K562 (cell line): ENCODE measurements at regions not wholly inside any gene's neighbourhood (a gene's known extent, or its start where the extent isn't known, plus 50 kb on each side); places are given as distances from the start of the nearest gene placed in this dataset.

ENCODE experiments used
- ATAC-seq: fragments of 200-7000 bp; cut with Tn5 transposase; 3 replicates; pipeline ENCODE4 v1.9.1; 2020; ENCODE audit warnings: moderate library complexity
- BruUV-seq: library from RNA; stranded (reverse); fragments of 400-500 nt; replicated peaks from 2 replicates; lab custom pipeline; 2021; lab: Mats Ljungman, UMichigan
- CTCF ChIA-PET: fragments of 300-600 bp; formaldehyde crosslinking; extraction: SDS; loops from one replicate; lab custom pipeline; 2021; ENCODE audit warnings: low intra/inter-chr PET ratio; lab: Yijun Ruan, JAX
- POLR2A ChIA-PET: fragments of 300-600, 350-650 bp; sonication (Branson Sonifier 250); formaldehyde crosslinking; extraction: SDS; loops from one replicate; lab custom pipeline; 2021; ENCODE audit warnings: antibody characterized with exemption, inconsistent platforms; lab: Yijun Ruan, JAX
- DNase-seq, 4 experiments: peaks; one replicate each; pipeline versions ENCODE4 v3.0.0 to v3.0.0-alpha.2; 2011 to 2018; ENCODE audit warnings: low spot score in 3 of 4, mixed read lengths in 3 of 4; ENCODE audit errors: extremely low read depth in 1 of 4
- FAIRE-seq: peaks from 2 replicates; lab custom pipeline; 2011; peaks lifted over from hg19 to GRCh38; lab: Jason Lieb, UNC
- H2AFZ ChIP-seq: 2 replicates; pipeline ENCODE4 v1.6.0; 2011; ENCODE audit warnings: low read depth, low read length, control low read depth, inconsistent platforms
- H3K27ac ChIP-seq: fragments of 200-600 bp; 3 replicates; pipeline ENCODE4 v1.8.0; 2011; ENCODE audit warnings: low read depth, mild to moderate bottlenecking, control low read depth, inconsistent platforms, low read length, moderate library complexity, mixed read lengths; ENCODE audit errors: extremely low read depth
- H3K27me3 ChIP-seq, 2 experiments: fragments of 300-600 bp in 1 of 2; 2 replicates in 1 of 2; 3 replicates in 1 of 2; pipeline versions ENCODE4 v1.6.0 to v1.8.0; 2011; ENCODE audit warnings: inconsistent platforms in 2 of 2, low read length in 2 of 2, mild to moderate bottlenecking in 1 of 2, mixed read lengths in 1 of 2, moderate library complexity in 1 of 2; ENCODE audit not compliant: control insufficient read depth in 2 of 2, insufficient read depth in 2 of 2
- H3K36me3 ChIP-seq: fragments of 300-600 bp; 3 replicates; pipeline ENCODE4 v1.8.0; 2011; ENCODE audit warnings: mild to moderate bottlenecking, low read length, inconsistent platforms; ENCODE audit not compliant: control insufficient read depth, insufficient read depth
- H3K4me1 ChIP-seq, 2 experiments: fragments of 200-600 bp in 1 of 2; replicated peaks in 1 of 2; 2 replicates in 1 of 2; 3 replicates in 1 of 2; pipeline versions ENCODE4 v1.5.1 to v1.8.0; 2011; ENCODE audit warnings: inconsistent platforms in 2 of 2, low read length in 2 of 2, mild to moderate bottlenecking in 1 of 2, mixed read lengths in 1 of 2, moderate library complexity in 1 of 2; ENCODE audit not compliant: control insufficient read depth in 2 of 2, insufficient read depth in 2 of 2
- H3K4me2 ChIP-seq: 2 replicates; pipeline ENCODE4 v1.6.1; 2011; ENCODE audit warnings: low read length, control low read depth, inconsistent platforms, mixed read lengths; ENCODE audit not compliant: insufficient read depth
- H3K4me3 ChIP-seq: fragments of 200-600 bp; sonication (generic), shearing (Covaris generic); 2 replicates; pipeline ENCODE4 v1.5.1; 2016; ENCODE audit warnings: control low read depth, inconsistent platforms
- H3K79me2 ChIP-seq: fragments of 200-600 bp; 3 replicates; pipeline ENCODE4 v1.8.0; 2011; ENCODE audit warnings: low read length, inconsistent platforms; ENCODE audit not compliant: control insufficient read depth, insufficient read depth
- H3K9ac ChIP-seq, 2 experiments: 2 replicates each; pipeline versions ENCODE4 v1.6.0 to v1.6.1; 2011; ENCODE audit warnings: low read depth in 2 of 2, low read length in 2 of 2, control low read depth in 1 of 2, inconsistent platforms in 1 of 2, mild to moderate bottlenecking in 1 of 2, mixed read lengths in 1 of 2; ENCODE audit not compliant: insufficient read depth in 1 of 2
- H3K9me1 ChIP-seq: one replicate; pipeline ENCODE4 v1.6.0; 2011; ENCODE audit warnings: inconsistent platforms, mild to moderate bottlenecking, low read length, moderate library complexity; ENCODE audit not compliant: control insufficient read depth, insufficient read depth
- H3K9me3 ChIP-seq: replicated peaks from 2 replicates; pipeline ENCODE4 v1.5.1; 2011; ENCODE audit warnings: low read depth, low read length, inconsistent platforms; ENCODE audit not compliant: control insufficient read depth, insufficient read depth
- H4K20me1 ChIP-seq: replicated peaks from 2 replicates; pipeline ENCODE4 v1.6.1; 2011; ENCODE audit warnings: low read length, inconsistent platforms, mixed read lengths; ENCODE audit not compliant: control insufficient read depth, insufficient read depth
- ASH1L ChIP-seq: fragments of 450-650 bp; IDR thresholded peaks from 2 replicates; pipeline ENCODE4 v1.6.1; 2018; ENCODE audit warnings: borderline replicate concordance, mild to moderate bottlenecking, low read depth; ENCODE audit not compliant: partially characterized antibody
- MBD2 ChIP-seq: sonication (generic); IDR thresholded peaks from 2 replicates; pipeline ENCODE4 v1.6.1; 2016; ENCODE audit warnings: low read depth, borderline replicate concordance
- MGA ChIP-seq: fragments of 450-650 bp; IDR thresholded peaks from 2 replicates; pipeline ENCODE4 v1.6.1; 2016; ENCODE audit warnings: mild to moderate bottlenecking, moderate library complexity
- MIER1 ChIP-seq: fragments of 450-650 bp; IDR thresholded peaks from 2 replicates; pipeline ENCODE4 v1.6.1; 2016; ENCODE audit warnings: antibody characterized with exemption, mild to moderate bottlenecking, low read depth
- MTA1 ChIP-seq: fragments of 450-650 bp; IDR thresholded peaks from 2 replicates; pipeline ENCODE4 v1.6.1; 2017; ENCODE audit warnings: borderline replicate concordance
- MYNN ChIP-seq, 2 experiments: sonication (generic); formaldehyde crosslinking in 1 of 2; IDR thresholded peaks; 2 replicates each; pipeline versions ENCODE4 v1.5.0 to v1.6.1; 2016 to 2020; ENCODE audit warnings: antibody characterized with exemption in 1 of 2, missing genetic modification reagents in 1 of 2
- RBM22 ChIP-seq: fragments of 200-400 bp; formaldehyde crosslinking; IDR thresholded peaks from 2 replicates; pipeline ENCODE4 v1.6.1; 2018; ENCODE audit warnings: low read length, low read depth; ENCODE audit not compliant: poor library complexity, severe bottlenecking
- XRCC3 ChIP-seq: fragments of 450-650 bp; IDR thresholded peaks from 2 replicates; pipeline ENCODE4 v1.6.1; 2017; ENCODE audit warnings: mild to moderate bottlenecking, moderate library complexity
- ZNF140 ChIP-seq: fragments of 250-450 bp; sonication (Bioruptor Pico); IDR thresholded peaks from 2 replicates; pipeline ENCODE4 v1.8.0; 2021; ENCODE audit warnings: moderate library complexity, mild to moderate bottlenecking, inconsistent platforms
- ZNF224 ChIP-seq: sonication (generic); formaldehyde crosslinking; IDR thresholded peaks from 2 replicates; pipeline ENCODE4 v1.8.0; 2022; ENCODE audit warnings: mild to moderate bottlenecking, missing genetic modification reagents
- ZNF347 ChIP-seq: fragments of 450-650 bp; formaldehyde crosslinking; IDR thresholded peaks from 2 replicates; pipeline ENCODE4 v1.4.0; 2020; ENCODE audit warnings: low read depth, mild to moderate bottlenecking, moderate library complexity
- WGBS: fragments of 100-300 bp; shearing (Covaris generic); methylation state at CpG from one replicate; pipeline ENCODE4 v1.1.6; 2016; ENCODE audit warnings: low coverage, mixed read lengths; ENCODE audit not compliant: insufficient coverage; ENCODE audit errors: missing lambda C conversion rate; 5-methylcytosine and 5-hydroxymethylcytosine counted together
- in situ Hi-C: fragments of 300-500 bp; cut with MboI; formaldehyde crosslinking; loops from 4 replicates; pipeline ENCODE4 v1.15.0; 2018; ENCODE audit warnings: inconsistent platforms, mixed read lengths
- intact Hi-C: fragments of 100-400 bp; cut with micrococcal nuclease; formaldehyde crosslinking; loops from 2 replicates; pipeline ENCODE4 v1.14.2; 2022
- TF ChIP-seq, protein P1 (sequence below): fragments of 450-650 bp; IDR thresholded peaks from 2 replicates; pipeline ENCODE4 v1.6.1; 2016; ENCODE audit warnings: missing biosample characterization, missing genetic modification characterization

GRCh38 chr2:164091673-164092072, 355.9 kb upstream of the FIGN start:
- intact Hi-C loops = no loop called here
- in situ Hi-C loops = no loop called here
- no peaks in the 10 kb centered on the region for H3K27me3 ChIP-seq
- no peak for DNase-seq
- no TSS peak for BruUV-seq
- no peak overlapping the region for H3K9ac ChIP-seq
- H4K20me1 ChIP-seq = no peaks in the 10 kb centered on the region
- ChIA-PET CTCF (no interaction called here), POLR2A (no interaction called here)
- no peaks in the 10 kb centered on the region for H3K36me3 ChIP-seq
- no peaks in the 10 kb centered on the region for H3K4me1 ChIP-seq
- no peaks in the 10 kb centered on the region for H3K9me1 ChIP-seq
- H3K79me2 ChIP-seq = no peaks in the 10 kb centered on the region
- no peak overlapping the region for H3K27ac ChIP-seq
- H3K4me3 ChIP-seq = no peak overlapping the region
- no peak for FAIRE-seq
- H2AFZ ChIP-seq = no peak overlapping the region
- 0% methylated on average over 4 of the region's 4 CpGs for WGBS
- ATAC-seq = no peak
- H3K4me2 ChIP-seq = no peak overlapping the region
- peaks cover 1% of the 10 kb centered on the region; the same call in 1 of the 2 replicates for H3K9me3 ChIP-seq
- no peak for TF ChIP-seq MBD2
- TF ChIP-seq ZNF140 (CRISPR knock-in tag) = no peak
- TF ChIP-seq, protein P1, sequence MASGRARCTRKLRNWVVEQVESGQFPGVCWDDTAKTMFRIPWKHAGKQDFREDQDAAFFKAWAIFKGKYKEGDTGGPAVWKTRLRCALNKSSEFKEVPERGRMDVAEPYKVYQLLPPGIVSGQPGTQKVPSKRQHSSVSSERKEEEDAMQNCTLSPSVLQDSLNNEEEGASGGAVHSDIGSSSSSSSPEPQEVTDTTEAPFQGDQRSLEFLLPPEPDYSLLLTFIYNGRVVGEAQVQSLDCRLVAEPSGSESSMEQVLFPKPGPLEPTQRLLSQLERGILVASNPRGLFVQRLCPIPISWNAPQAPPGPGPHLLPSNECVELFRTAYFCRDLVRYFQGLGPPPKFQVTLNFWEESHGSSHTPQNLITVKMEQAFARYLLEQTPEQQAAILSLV = no peak
- TF ChIP-seq ZNF224 (CRISPR knock-in tag) = no peak
- no peak for TF ChIP-seq ZNF347 (CRISPR knock-in tag)
- TF ChIP-seq XRCC3 = no peak
- TF ChIP-seq MTA1 = no peak
- TF ChIP-seq ASH1L = no peak
- TF ChIP-seq RBM22 = no peak
- no peak for TF ChIP-seq MIER1
- no peak for TF ChIP-seq MYNN (IDR thresholded peaks at IDR 0.05)
- TF ChIP-seq MYNN (CRISPR knock-in tag; IDR thresholded peaks at IDR 0.05) = no peak
- no peak for TF ChIP-seq MGA
